ENCODE measurements at regions not wholly inside any gene's neighbourhood (a gene's known extent, or its start where the extent isn't known, plus 50 kb on each side); places are given as distances from the start of the nearest gene placed in this dataset.

GRCh38 chr1:218980881-218981280 lies 192.8 kb upstream of the LYPLAL1 start:
- TF ChIP-seq EGR1 (IDR thresholded peaks at IDR 0.05; ENCODE audit: low read depth) (no peak), EZH2phosphoT487 (IDR thresholded peaks at IDR 0.05; ENCODE audit: borderline replicate concordance) (no peak)
